Nephron progenitor cell (in vitro differentiated cells): ENCODE measurements at regions not wholly inside any gene's neighbourhood (a gene's known extent, or its start where the extent isn't known, plus 50 kb on each side); places are given as distances from the start of the nearest gene placed in this dataset.

Experiments used
- DNase-seq: peaks from one replicate; pipeline ENCODE4 v3.0.0; 2021
- H3K27ac Mint-ChIP-seq: 2 replicates; pipeline ENCODE4 v1.8.0; 2021; ENCODE audit warnings: mild to moderate bottlenecking, moderate library complexity, mixed read lengths
- H3K27me3 Mint-ChIP-seq: 2 replicates; pipeline ENCODE4 v1.8.0; 2021; ENCODE audit warnings: mild to moderate bottlenecking, low read depth, mixed read lengths; ENCODE audit not compliant: poor library complexity
- H3K36me3 Mint-ChIP-seq: 2 replicates; pipeline ENCODE4 v1.8.0; 2021; ENCODE audit warnings: low read depth, mixed read lengths
- H3K4me1 Mint-ChIP-seq: 2 replicates; pipeline ENCODE4 v1.8.0; 2021; ENCODE audit warnings: mixed read lengths
- H3K4me3 Mint-ChIP-seq: 2 replicates; pipeline ENCODE4 v1.8.0; 2021; ENCODE audit warnings: mild to moderate bottlenecking, moderate library complexity, mixed read lengths
- H3K9me3 Mint-ChIP-seq: 2 replicates; pipeline ENCODE4 v1.8.0; 2021; ENCODE audit warnings: mild to moderate bottlenecking, moderate library complexity, mixed read lengths
- CTCF ChIP-seq: fragments of 200-600 bp; sonication (generic); IDR thresholded peaks from 2 replicates; pipeline ENCODE4 v1.5.0; 2021; ENCODE audit warnings: antibody characterized with exemption

GRCh38 chrX:137847376-137847775 lies 281.4 kb downstream of the ZIC3 start:
- Mint-ChIP-seq H3K9me3 (peaks cover 48% of the 10 kb centered on the region), H3K4me3 (no peak overlapping the region), H3K27ac (no peak overlapping the region), H3K4me1 (peaks cover 25% of the 10 kb centered on the region), H3K36me3 (no peaks in the 10 kb centered on the region), H3K27me3 (no peaks in the 10 kb centered on the region)
- no peak for TF ChIP-seq CTCF
- DNase-seq, result no peak

- Mint-ChIP-seq H3K4me1 (peaks cover 30% of the 10 kb centered on the region), H3K36me3 (no peaks in the 10 kb centered on the region), H3K4me3 (no peak overlapping the region), H3K27me3 (no peaks in the 10 kb centered on the region), H3K27ac (no peak overlapping the region), H3K9me3 (peaks cover 40% of the 10 kb centered on the region)
- TF ChIP-seq CTCF, result no peak
- DNase-seq, result no peak
These were observed 282.5 kb downstream of the ZIC3 start for GRCh38 chrX:137848266-137848905.

- Mint-ChIP-seq H3K36me3 (no peaks in the 10 kb centered on the region), H3K4me3 (no peak overlapping the region), H3K9me3 (peaks cover 33% of the 10 kb centered on the region), H3K4me1 (peaks cover 32% of the 10 kb centered on the region), H3K27ac (no peak overlapping the region), H3K27me3 (no peaks in the 10 kb centered on the region)
- TF ChIP-seq CTCF, result no peak
- no peak for DNase-seq
These were observed 286.6 kb downstream of the ZIC3 start for GRCh38 chrX:137852502-137852901.

GRCh38 chrX:137855490-137855889 lies 289.6 kb downstream of the ZIC3 start:
- Mint-ChIP-seq H3K36me3 (no peaks in the 10 kb centered on the region), H3K4me1 (peaks cover 24% of the 10 kb centered on the region), H3K4me3 (no peak overlapping the region), H3K27me3 (peaks cover 3% of the 10 kb centered on the region), H3K9me3 (peaks cover 18% of the 10 kb centered on the region), H3K27ac (no peak overlapping the region)
- no peak for TF ChIP-seq CTCF
- no peak for DNase-seq

- Mint-ChIP-seq H3K27ac (no peak overlapping the region), H3K36me3 (no peaks in the 10 kb centered on the region), H3K27me3 (peaks cover 3% of the 10 kb centered on the region), H3K4me3 (no peak overlapping the region), H3K4me1 (peaks cover 16% of the 10 kb centered on the region), H3K9me3 (peaks cover 6% of the 10 kb centered on the region)
- no peak for TF ChIP-seq CTCF
- peak; percentile 5 for DNase-seq
These were observed 292.2 kb downstream of the ZIC3 start for GRCh38 chrX:137858106-137858505.

GRCh38 chrX:137878401-137878800 lies 312.5 kb downstream of the ZIC3 start:
- DNase-seq, result no peak
- no peak for TF ChIP-seq CTCF
- Mint-ChIP-seq H3K27ac (no peak overlapping the region), H3K9me3 (peaks cover 29% of the 10 kb centered on the region), H3K4me3 (no peak overlapping the region), H3K36me3 (peaks cover 4% of the 10 kb centered on the region), H3K27me3 (no peaks in the 10 kb centered on the region), H3K4me1 (no peaks in the 10 kb centered on the region)
